MCF 10A (cell line): ENCODE measurements at regions not wholly inside any gene's neighbourhood (a gene's known extent, or its start where the extent isn't known, plus 50 kb on each side); places are given as distances from the start of the nearest gene placed in this dataset.

Source experiments
- BruUV-seq: library from RNA; stranded (reverse); fragments of 400-500 nt; replicated peaks from 2 replicates; lab custom pipeline; 2021; lab: Mats Ljungman, UMichigan
- CTCF ChIA-PET: fragments of 300-600 bp; sonication (Branson Sonifier 250); formaldehyde crosslinking; extraction: SDS; loops from one replicate; lab custom pipeline; 2021; ENCODE audit warnings: antibody characterized with exemption, inconsistent platforms; lab: Yijun Ruan, JAX
- POLR2A ChIA-PET: fragments of 300-600, 350-650 bp; sonication (Branson Sonifier 250); formaldehyde crosslinking; extraction: SDS; loops from one replicate; lab custom pipeline; 2020; ENCODE audit warnings: antibody characterized with exemption, inconsistent platforms; lab: Yijun Ruan, JAX
- DNase-seq: peaks from one replicate; pipeline ENCODE4 v3.0.0-alpha.2; 2018; ENCODE audit not compliant: unreplicated experiment
- H3K27ac Mint-ChIP-seq: one replicate; pipeline ENCODE4 v1.8.0; 2022; ENCODE audit warnings: mild to moderate bottlenecking, low read depth, mixed read lengths; ENCODE audit not compliant: unreplicated experiment
- H3K27me3 Mint-ChIP-seq: one replicate; pipeline ENCODE4 v1.8.0; 2022; ENCODE audit warnings: mixed read lengths; ENCODE audit not compliant: insufficient read depth, unreplicated experiment
- H3K36me3 Mint-ChIP-seq: one replicate; pipeline ENCODE4 v1.8.0; 2022; ENCODE audit warnings: mild to moderate bottlenecking, moderate library complexity, mixed read lengths; ENCODE audit not compliant: insufficient read depth, unreplicated experiment
- H3K4me1 Mint-ChIP-seq: one replicate; pipeline ENCODE4 v1.8.0; 2022; ENCODE audit warnings: mixed read lengths; ENCODE audit not compliant: insufficient read depth, unreplicated experiment
- H3K4me3 Mint-ChIP-seq: one replicate; pipeline ENCODE4 v1.8.0; 2022; ENCODE audit warnings: mild to moderate bottlenecking, moderate library complexity, mixed read lengths; ENCODE audit not compliant: unreplicated experiment
- H3K9me3 Mint-ChIP-seq: one replicate; pipeline ENCODE4 v1.8.0; 2022; ENCODE audit warnings: mixed read lengths; ENCODE audit not compliant: unreplicated experiment
- intact Hi-C: fragments of 100-400 bp; cut with micrococcal nuclease; formaldehyde crosslinking; loops from 2 replicates; pipeline ENCODE4 v1.14.1; 2022
- TF ChIP-seq, protein P1 (sequence below): fragments of 200-600 bp; IDR thresholded peaks from one replicate; pipeline ENCODE4 v1.8.0; 2022; ENCODE audit warnings: antibody characterized with exemption, mild to moderate bottlenecking; ENCODE audit not compliant: unreplicated experiment

DNA sequence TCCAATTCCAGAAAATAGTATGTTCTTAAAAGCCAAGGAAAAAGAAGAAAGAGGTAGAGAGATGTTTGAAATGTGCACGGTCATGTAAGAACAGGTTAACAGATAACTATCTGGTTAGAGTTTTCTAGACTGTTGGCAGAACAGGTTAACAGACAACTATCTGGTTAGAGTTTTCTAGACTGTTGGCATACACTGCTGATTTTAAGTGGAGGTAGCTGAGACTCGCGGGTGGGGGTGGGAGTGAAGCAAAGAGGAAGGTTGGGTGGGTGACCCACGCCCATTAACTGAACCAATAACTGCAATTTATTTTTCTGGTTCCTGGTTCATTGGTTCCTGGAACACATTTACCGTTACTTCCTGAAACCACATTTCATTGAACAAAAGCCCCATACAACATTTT, 157.5 kb downstream of the ELOVL4 start:
- no peaks in the 10 kb centered on the region for H3K4me1 Mint-ChIP-seq
- H3K4me3 Mint-ChIP-seq = no peak overlapping the region
- no peaks in the 10 kb centered on the region for H3K36me3 Mint-ChIP-seq
- intact Hi-C loops = no loop called here
- H3K9me3 Mint-ChIP-seq = no peaks in the 10 kb centered on the region
- POLR2A ChIA-PET = no interaction called here
- no TSS peak for BruUV-seq
- DNase-seq = no peak
- no peaks in the 10 kb centered on the region for H3K27me3 Mint-ChIP-seq
- TF ChIP-seq, protein P1, sequence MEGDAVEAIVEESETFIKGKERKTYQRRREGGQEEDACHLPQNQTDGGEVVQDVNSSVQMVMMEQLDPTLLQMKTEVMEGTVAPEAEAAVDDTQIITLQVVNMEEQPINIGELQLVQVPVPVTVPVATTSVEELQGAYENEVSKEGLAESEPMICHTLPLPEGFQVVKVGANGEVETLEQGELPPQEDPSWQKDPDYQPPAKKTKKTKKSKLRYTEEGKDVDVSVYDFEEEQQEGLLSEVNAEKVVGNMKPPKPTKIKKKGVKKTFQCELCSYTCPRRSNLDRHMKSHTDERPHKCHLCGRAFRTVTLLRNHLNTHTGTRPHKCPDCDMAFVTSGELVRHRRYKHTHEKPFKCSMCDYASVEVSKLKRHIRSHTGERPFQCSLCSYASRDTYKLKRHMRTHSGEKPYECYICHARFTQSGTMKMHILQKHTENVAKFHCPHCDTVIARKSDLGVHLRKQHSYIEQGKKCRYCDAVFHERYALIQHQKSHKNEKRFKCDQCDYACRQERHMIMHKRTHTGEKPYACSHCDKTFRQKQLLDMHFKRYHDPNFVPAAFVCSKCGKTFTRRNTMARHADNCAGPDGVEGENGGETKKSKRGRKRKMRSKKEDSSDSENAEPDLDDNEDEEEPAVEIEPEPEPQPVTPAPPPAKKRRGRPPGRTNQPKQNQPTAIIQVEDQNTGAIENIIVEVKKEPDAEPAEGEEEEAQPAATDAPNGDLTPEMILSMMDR = no peak
- no peak overlapping the region for H3K27ac Mint-ChIP-seq
- CTCF ChIA-PET = interaction anchor here (0.9 to 2.2 kb wide), 4 partner anchors 12 to 79 kb away, joined by 3 to 11 read pairs (median 5); no protein-coding TSS in a partner anchor

DNA sequence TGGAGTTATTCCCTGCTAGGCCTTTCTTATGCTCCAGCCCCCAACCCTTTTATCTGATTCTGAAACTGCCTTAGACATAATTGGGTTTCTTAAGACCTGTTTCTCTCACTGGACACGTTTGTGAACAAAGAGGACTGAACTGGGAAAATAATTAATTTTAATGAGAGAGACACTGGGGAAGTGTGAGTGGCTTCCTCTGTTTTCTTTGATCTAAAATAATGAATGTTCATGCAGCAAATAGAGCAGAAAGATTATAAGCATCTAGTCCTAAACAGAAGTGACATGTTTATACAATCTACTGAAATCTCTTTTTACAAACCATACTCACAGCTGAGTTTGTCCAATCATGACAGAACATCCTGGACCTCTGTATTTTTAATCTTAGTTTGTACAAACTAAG, 157.6 kb downstream of the SH3BGRL2 start:
- no TSS peak for BruUV-seq
- Mint-ChIP-seq H3K4me1 (no peaks in the 10 kb centered on the region), H3K27ac (no peak overlapping the region), H3K27me3 (no peaks in the 10 kb centered on the region), H3K4me3 (no peak overlapping the region), H3K36me3 (no peaks in the 10 kb centered on the region), H3K9me3 (no peaks in the 10 kb centered on the region)
- CTCF ChIA-PET = interaction anchor here (0.6 to 3.3 kb wide), 7 partner anchors 11 to 1299 kb away, joined by 3 to 12 read pairs (median 3); no protein-coding TSS in a partner anchor
- POLR2A ChIA-PET = no interaction called here
- TF ChIP-seq, protein P1 = no peak
- intact Hi-C loops = no loop called here
- DNase-seq = no peak

DNA sequence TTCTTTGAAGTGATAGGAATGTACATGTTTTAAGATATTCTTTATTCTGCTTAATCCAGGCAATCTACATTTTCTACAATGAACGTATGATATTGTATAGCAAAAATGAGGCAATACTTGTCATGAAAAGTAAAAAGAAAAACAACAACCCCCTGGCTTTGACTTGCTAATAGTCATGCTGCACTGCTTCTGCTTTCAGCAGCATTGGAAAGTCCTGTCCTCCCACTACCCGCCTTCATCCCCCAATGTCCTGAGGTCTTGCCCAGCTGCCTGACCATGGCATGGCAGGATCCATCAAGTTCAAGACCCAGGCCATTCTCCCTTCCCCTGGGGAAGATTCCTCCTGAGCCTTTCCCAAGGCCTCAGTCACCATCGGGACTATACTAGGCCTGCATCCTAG, 156.5 kb downstream of the SH3BGRL2 start:
- intact Hi-C loops = no loop called here
- no peaks in the 10 kb centered on the region for H3K4me1 Mint-ChIP-seq
- no TSS peak for BruUV-seq
- TF ChIP-seq, protein P1 = no peak
- H3K27me3 Mint-ChIP-seq = no peaks in the 10 kb centered on the region
- no peaks in the 10 kb centered on the region for H3K9me3 Mint-ChIP-seq
- ChIA-PET CTCF (interaction anchor here (0.8 to 3.3 kb wide), 4 partner anchors 9 to 81 kb away, joined by 3 to 12 read pairs (median 7); no protein-coding TSS in a partner anchor), POLR2A (no interaction called here)
- no peak overlapping the region for H3K4me3 Mint-ChIP-seq
- no peak for DNase-seq
- H3K36me3 Mint-ChIP-seq = no peaks in the 10 kb centered on the region
- H3K27ac Mint-ChIP-seq = no peak overlapping the region

DNA sequence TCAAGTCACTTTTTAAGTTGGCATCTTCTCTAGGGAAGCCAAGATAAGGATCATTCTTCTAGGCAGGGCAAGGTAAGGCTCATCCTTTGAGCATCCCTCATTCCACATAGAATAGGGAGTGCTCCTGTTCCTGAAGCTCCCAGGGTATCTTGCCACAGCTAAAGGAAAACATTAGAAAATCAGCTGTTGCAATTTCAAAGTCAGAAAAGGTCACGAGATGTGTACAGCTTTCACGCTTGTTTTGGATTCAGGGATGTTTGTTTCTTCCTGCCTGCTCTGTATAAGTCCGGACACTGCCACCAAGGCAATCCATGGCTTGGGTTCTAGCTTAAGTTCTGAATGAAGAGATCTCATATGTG, 153.2 kb downstream of the SH3BGRL2 start:
- BruUV-seq = no TSS peak
- no peak overlapping the region for H3K4me3 Mint-ChIP-seq
- ChIA-PET CTCF (interaction anchor here (0.8 to 3.0 kb wide), 3 partner anchors 11 to 85 kb away, joined by 4 to 8 read pairs (median 4); no protein-coding TSS in a partner anchor), POLR2A (no interaction called here)
- no peaks in the 10 kb centered on the region for H3K36me3 Mint-ChIP-seq
- H3K4me1 Mint-ChIP-seq = no peaks in the 10 kb centered on the region
- no peak for DNase-seq
- H3K9me3 Mint-ChIP-seq = no peaks in the 10 kb centered on the region
- H3K27me3 Mint-ChIP-seq = no peaks in the 10 kb centered on the region
- TF ChIP-seq, protein P1 = no peak
- H3K27ac Mint-ChIP-seq = no peak overlapping the region
- intact Hi-C loops = no loop called here
